Gastrocnemius medialis (tissue), 4 donors: ENCODE measurements at regions not wholly inside any gene's neighbourhood (a gene's known extent, or its start where the extent isn't known, plus 50 kb on each side); places are given as distances from the start of the nearest gene placed in this dataset.

Experiments
- ATAC-seq, 2 donors: fragments of 150-250 bp; one replicate each; pipeline ENCODE4 v1.9.1; 2016
- DNase-seq, 2 donors: peaks; one replicate each; pipeline ENCODE4 v3.0.0-alpha.2; 2019
- H3K27ac ChIP-seq, 4 donors: fragments of 200-600 bp; sonication (generic); 1 replicate in 1 of 4; 2 replicates in 3 of 4; pipeline ENCODE4 v1.5.1; 2016 to 2018; ENCODE audit warnings: mild to moderate bottlenecking in 2 of 4, moderate library complexity in 1 of 4
- H3K27me3 ChIP-seq, 3 donors: fragments of 200-600 bp; sonication (generic) in 2 of 3; 1 replicate in 1 of 3; 2 replicates in 2 of 3; pipeline versions ENCODE4 v1.5.1 to v1.6.0; 2016 to 2019; ENCODE audit warnings: mild to moderate bottlenecking in 1 of 3, moderate library complexity in 1 of 3
- H3K36me3 ChIP-seq, 2 donors: fragments of 200-600 bp; sonication (generic) in 1 of 2; one replicate each; pipeline ENCODE4 v1.5.1; 2017 to 2018
- H3K4me1 ChIP-seq, 2 donors: fragments of 200-600 bp; sonication (generic) in 1 of 2; one replicate each; pipeline ENCODE4 v1.5.1; 2016 to 2017; ENCODE audit warnings: mild to moderate bottlenecking in 2 of 2
- H3K4me3 ChIP-seq, 4 donors: fragments of 200-600 bp; sonication (generic) in 3 of 4; 1 replicate in 1 of 4; 2 replicates in 3 of 4; pipeline ENCODE4 v1.5.1; 2016 to 2019; ENCODE audit warnings: mild to moderate bottlenecking in 2 of 4
- H3K9me3 ChIP-seq, 3 donors: fragments of 200-600 bp; sonication (generic) in 2 of 3; 1 replicate in 1 of 3; 2 replicates in 2 of 3; pipeline ENCODE4 v1.5.1; 2016 to 2019
- POLR2A ChIP-seq, 2 donors: fragments of 450-650 bp; IDR thresholded peaks; one replicate each; pipeline ENCODE4 v1.6.1; 2017; ENCODE audit warnings: antibody characterized with exemption in 2 of 2, mild to moderate bottlenecking in 2 of 2, moderate library complexity in 2 of 2
- in situ Hi-C, 4 donors: fragments of 200-750 bp; cut with MboI; loops; one replicate each; pipeline versions ENCODE4 v1.15.0 to v1.8.0; 2017; ENCODE audit warnings: low sequenced_read_pairs in 4 of 4
- intact Hi-C: fragments of 100-400 bp; cut with DNase I; formaldehyde crosslinking; loops from one replicate; pipeline ENCODE4 v1.15.1; 2023; ENCODE audit warnings: low total_unique reads
- TF ChIP-seq, protein P1 (sequence below), 5 experiments: fragments of 450-650 bp in 3 of 5; fragments of 200-600 bp in 2 of 5; sonication (generic) in 2 of 5; IDR thresholded peaks in 4 of 5; conservative IDR thresholded peaks in 1 of 5; 1 replicate in 4 of 5; 2 replicates in 1 of 5; pipeline ENCODE4 v1.5.1; 2016 to 2019; ENCODE audit warnings: antibody characterized with exemption in 5 of 5, mild to moderate bottlenecking in 3 of 5, moderate library complexity in 3 of 5

DNA sequence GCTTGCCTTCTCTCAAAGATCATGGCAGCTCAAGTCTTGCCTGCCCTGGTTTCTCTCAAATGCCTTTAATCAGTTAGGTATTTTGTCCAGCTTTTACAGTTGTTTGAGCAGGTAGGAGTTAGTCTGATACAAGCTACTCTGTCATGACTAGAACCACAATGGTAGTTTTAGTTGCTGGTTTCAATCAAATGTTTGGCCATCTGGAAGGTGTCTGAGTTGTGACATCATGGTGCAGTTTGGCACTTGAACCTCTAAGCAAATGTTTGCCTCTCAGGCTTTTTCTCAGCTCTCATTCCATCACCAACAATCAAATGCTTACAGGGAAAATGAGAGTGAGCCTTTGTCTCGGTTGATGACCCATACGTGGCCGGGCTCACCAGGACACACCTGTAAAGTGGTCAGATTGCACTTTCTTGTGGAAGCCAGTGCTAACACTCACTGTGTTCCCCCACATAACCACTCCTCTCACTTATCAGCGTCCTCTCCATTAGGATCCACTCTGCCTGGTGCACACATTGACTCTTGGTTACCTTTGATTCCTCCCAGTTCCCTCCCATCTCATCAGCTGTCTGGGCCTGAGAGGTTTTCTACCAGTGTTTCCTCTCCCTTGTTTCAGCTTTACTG lies 67.5 kb downstream of the CCDC185 start:
- DNase-seq (no peak), ATAC-seq (no peak)
- Histone ChIP-seq H3K4me1 (no peaks in the 10 kb centered on the region), H3K27ac (no peak overlapping the region), H3K4me3 (no peak overlapping the region), H3K36me3 (no peaks in the 10 kb centered on the region), H3K27me3 (no peaks in the 10 kb centered on the region), H3K9me3 (no peaks in the 10 kb centered on the region)
- intact Hi-C loops, result no loop called here
- in situ Hi-C loops, result no loop called here
- no peak for TF ChIP-seq POLR2A (IDR thresholded peaks at IDR 0.05)

DNA sequence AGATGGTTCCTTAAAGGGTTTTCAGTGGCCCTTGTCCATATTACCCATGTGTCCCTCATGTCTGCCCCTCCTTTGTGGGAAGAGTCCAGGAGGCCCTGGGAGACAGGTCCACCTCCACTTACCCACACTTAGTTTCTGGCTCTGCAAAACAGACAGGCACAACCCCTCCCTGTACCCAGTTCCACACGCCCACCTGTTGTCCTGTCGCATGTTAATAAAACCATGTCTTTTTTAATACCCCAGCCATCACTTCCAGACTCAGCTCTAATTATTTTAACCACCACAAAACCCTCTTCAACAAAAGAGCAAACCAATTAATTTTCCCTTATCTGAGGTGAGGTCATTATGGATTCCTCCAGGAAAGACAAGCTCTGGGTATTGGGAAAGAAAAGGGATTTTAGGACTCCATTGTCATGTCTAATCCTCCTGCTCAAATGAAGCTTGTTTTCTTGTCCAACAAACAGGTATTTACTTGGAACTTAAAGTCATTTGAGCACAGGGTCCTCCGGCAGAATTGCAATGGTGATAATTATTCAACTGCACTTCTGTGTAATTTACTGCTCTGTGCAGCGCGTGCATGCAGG lies 68.9 kb downstream of the CCDC185 start:
- DNase-seq (no peak), ATAC-seq (no peak)
- Histone ChIP-seq H3K4me1 (no peaks in the 10 kb centered on the region), H3K36me3 (no peaks in the 10 kb centered on the region), H3K9me3 (no peaks in the 10 kb centered on the region), H3K27me3 (no peaks in the 10 kb centered on the region), H3K4me3 (no peak overlapping the region), H3K27ac (no peak overlapping the region)
- intact Hi-C loops (no loop called here), in situ Hi-C loops (no loop called here)
- TF ChIP-seq, protein P1, sequence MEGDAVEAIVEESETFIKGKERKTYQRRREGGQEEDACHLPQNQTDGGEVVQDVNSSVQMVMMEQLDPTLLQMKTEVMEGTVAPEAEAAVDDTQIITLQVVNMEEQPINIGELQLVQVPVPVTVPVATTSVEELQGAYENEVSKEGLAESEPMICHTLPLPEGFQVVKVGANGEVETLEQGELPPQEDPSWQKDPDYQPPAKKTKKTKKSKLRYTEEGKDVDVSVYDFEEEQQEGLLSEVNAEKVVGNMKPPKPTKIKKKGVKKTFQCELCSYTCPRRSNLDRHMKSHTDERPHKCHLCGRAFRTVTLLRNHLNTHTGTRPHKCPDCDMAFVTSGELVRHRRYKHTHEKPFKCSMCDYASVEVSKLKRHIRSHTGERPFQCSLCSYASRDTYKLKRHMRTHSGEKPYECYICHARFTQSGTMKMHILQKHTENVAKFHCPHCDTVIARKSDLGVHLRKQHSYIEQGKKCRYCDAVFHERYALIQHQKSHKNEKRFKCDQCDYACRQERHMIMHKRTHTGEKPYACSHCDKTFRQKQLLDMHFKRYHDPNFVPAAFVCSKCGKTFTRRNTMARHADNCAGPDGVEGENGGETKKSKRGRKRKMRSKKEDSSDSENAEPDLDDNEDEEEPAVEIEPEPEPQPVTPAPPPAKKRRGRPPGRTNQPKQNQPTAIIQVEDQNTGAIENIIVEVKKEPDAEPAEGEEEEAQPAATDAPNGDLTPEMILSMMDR (IDR thresholded peaks at IDR 0.05 in 4 of 5, conservative IDR thresholded peaks at IDR 0.05 in 1 of 5), result no peak
- TF ChIP-seq POLR2A (IDR thresholded peaks at IDR 0.05), result no peak

DNA sequence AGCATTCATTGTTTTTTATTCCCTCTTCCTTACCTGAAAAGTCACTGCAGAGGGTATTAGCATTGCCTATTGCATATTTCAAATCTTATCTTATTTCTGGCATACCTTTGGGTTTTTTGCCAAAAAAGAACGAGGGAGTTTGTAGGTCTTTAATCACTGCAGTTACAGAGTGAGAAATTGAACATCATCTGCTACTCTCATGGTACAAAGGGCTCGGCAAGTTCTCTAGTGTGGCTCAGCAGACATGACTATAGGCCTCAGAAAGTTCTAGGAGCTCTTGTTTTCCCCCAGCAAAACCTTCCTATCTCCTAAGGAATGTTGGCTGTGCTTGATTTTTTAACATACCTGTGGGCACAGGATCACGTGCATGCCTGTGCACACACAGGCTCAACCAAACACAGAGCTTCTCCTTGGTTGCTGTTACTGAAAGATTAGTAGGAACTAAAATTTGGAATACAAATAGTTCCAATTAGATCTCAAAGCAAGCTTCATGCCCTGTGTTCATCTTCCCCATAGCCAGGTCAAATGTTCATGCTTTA lies 69.7 kb downstream of the CCDC185 start:
- H3K27me3 ChIP-seq, result no peaks in the 10 kb centered on the region
- ATAC-seq (no peak), DNase-seq (no peak)
- no peaks in the 10 kb centered on the region for H3K9me3 ChIP-seq
- no peak overlapping the region for H3K27ac ChIP-seq
- TF ChIP-seq, protein P1 (IDR thresholded peaks at IDR 0.05 in 4 of 5, conservative IDR thresholded peaks at IDR 0.05 in 1 of 5), result no peak
- no peak for TF ChIP-seq POLR2A (IDR thresholded peaks at IDR 0.05)
- intact Hi-C loops (no loop called here), in situ Hi-C loops (no loop called here)
- no peaks in the 10 kb centered on the region for H3K36me3 ChIP-seq
- H3K4me1 ChIP-seq, result no peaks in the 10 kb centered on the region
- no peak overlapping the region for H3K4me3 ChIP-seq

DNA sequence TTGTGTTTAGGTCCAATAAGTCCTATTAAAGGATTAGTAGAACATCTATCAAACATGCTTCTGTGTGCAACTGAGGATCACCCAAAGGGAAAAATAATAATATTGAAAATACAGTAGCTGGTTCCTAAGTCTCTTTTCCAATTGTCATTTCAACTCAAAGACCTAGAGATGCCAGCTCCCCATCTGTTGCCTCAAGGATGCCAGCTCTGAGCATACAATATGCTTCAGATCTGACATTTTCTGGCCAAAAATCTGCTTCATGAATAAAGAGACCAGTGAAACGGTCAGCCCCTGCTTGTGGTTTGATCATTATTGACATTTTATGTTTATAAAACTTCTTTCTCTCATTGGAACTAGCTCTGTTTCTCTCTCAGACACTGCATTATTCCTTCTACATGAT lies 72.9 kb downstream of the CCDC185 start:
- H3K36me3 ChIP-seq, result no peaks in the 10 kb centered on the region
- in situ Hi-C loops (no loop called here), intact Hi-C loops (no loop called here)
- TF ChIP-seq, protein P1 (IDR thresholded peaks at IDR 0.05 in 4 of 5, conservative IDR thresholded peaks at IDR 0.05 in 1 of 5), result no peak
- TF ChIP-seq POLR2A (IDR thresholded peaks at IDR 0.05), result no peak
- DNase-seq, result no peak
- no peak for ATAC-seq
- no peak overlapping the region for H3K27ac ChIP-seq
- H3K9me3 ChIP-seq, result no peaks in the 10 kb centered on the region
- H3K4me3 ChIP-seq, result no peak overlapping the region
- H3K4me1 ChIP-seq, result no peaks in the 10 kb centered on the region
- H3K27me3 ChIP-seq, result no peaks in the 10 kb centered on the region

DNA sequence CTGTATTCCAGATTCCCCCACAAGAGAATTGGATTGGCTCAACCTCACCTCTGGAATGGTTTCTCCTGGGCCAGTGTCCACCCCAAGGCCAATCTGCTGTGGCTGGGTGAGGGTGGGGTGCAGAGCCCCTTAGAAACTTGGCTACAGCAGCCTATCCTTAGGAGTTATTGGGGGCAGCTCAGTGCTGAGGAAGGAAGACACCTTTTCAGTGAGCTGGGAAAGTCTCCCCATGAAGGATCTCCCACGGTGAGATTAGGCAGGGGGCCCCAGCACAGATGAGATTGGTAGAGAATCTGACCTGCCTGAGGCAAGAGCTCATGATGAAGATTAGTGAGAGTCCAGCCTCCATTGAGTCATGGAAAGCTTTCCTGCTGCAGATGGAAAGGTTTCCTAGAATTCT lies 78.4 kb downstream of the CCDC185 start:
- no peaks in the 10 kb centered on the region for H3K9me3 ChIP-seq
- no peaks in the 10 kb centered on the region for H3K4me1 ChIP-seq
- in situ Hi-C loops (no loop called here), intact Hi-C loops (no loop called here)
- no peaks in the 10 kb centered on the region for H3K36me3 ChIP-seq
- ATAC-seq, result no peak
- H3K27ac ChIP-seq, result no peak overlapping the region
- no peaks in the 10 kb centered on the region for H3K27me3 ChIP-seq
- DNase-seq, result no peak
- TF ChIP-seq, protein P1 (IDR thresholded peaks at IDR 0.05 in 4 of 5, conservative IDR thresholded peaks at IDR 0.05 in 1 of 5), result no peak
- no peak for TF ChIP-seq POLR2A (IDR thresholded peaks at IDR 0.05)
- H3K4me3 ChIP-seq, result no peak overlapping the region
